ENCODE measurements at regions not wholly inside any gene's neighbourhood (a gene's known extent, or its start where the extent isn't known, plus 50 kb on each side); places are given as distances from the start of the nearest gene placed in this dataset.
"Not testable (repeated sequence)": the region's sequence is repeated elsewhere in the genome, so short reads cannot be mapped to it uniquely, and the experiment has no call there.

- DNase-seq = no peak
Observed at GRCh38 chr13:34176633-34177032, 358.7 kb downstream of the RFC3 start.

GRCh38 chr13:34179481-34179880 lies 361.5 kb downstream of the RFC3 start:
- no peak for DNase-seq

GRCh38 chr13:34179927-34180326 lies 362.0 kb downstream of the RFC3 start:
- DNase-seq = no peak

- not testable (repeated sequence) for DNase-seq
Observed at GRCh38 chr13:34181256-34181655, 363.3 kb downstream of the RFC3 start.

GRCh38 chr13:34189946-34190345 lies 372.0 kb downstream of the RFC3 start:
- no peak for DNase-seq

GRCh38 chr13:34201050-34201913 lies 383.3 kb downstream of the RFC3 start:
- no peak for DNase-seq

- DNase-seq = no peak
Observed at GRCh38 chr13:34207334-34207733, 389.4 kb downstream of the RFC3 start.

- DNase-seq = no peak
Observed at GRCh38 chr13:34207872-34208271, 389.9 kb downstream of the RFC3 start.

GRCh38 chr13:34208336-34208735 lies 390.4 kb downstream of the RFC3 start:
- DNase-seq = no peak

- DNase-seq = no peak
Observed at GRCh38 chr13:34210341-34210740, 392.4 kb downstream of the RFC3 start.

- DNase-seq = no peak
Observed at GRCh38 chr13:34214686-34215085, 396.7 kb downstream of the RFC3 start.

- DNase-seq = no peak
Observed at GRCh38 chr13:34216256-34216655, 398.3 kb downstream of the RFC3 start.

GRCh38 chr13:34217343-34218025 lies 399.5 kb downstream of the RFC3 start:
- DNase-seq = no peak

GRCh38 chr13:34223984-34224383 lies 406.0 kb downstream of the RFC3 start:
- no peak for DNase-seq

- no peak for DNase-seq
Observed at GRCh38 chr13:34224877-34225276, 406.9 kb downstream of the RFC3 start.

- no peak for DNase-seq
Observed at GRCh38 chr13:34230271-34230670, 412.3 kb downstream of the RFC3 start.

- DNase-seq = no peak
Observed at GRCh38 chr13:34241332-34241731, 423.4 kb downstream of the RFC3 start.

GRCh38 chr13:34243403-34243802 lies 425.5 kb downstream of the RFC3 start:
- no peak for DNase-seq

- no peak for DNase-seq
Observed at GRCh38 chr13:34246511-34246910, 428.6 kb downstream of the RFC3 start.

GRCh38 chr13:34247596-34247995 lies 429.6 kb downstream of the RFC3 start:
- no peak for DNase-seq

- no peak for DNase-seq
Observed at GRCh38 chr13:34249546-34250039, 431.6 kb downstream of the RFC3 start.

GRCh38 chr13:34250151-34250670 lies 432.3 kb downstream of the RFC3 start:
- DNase-seq = no peak

GRCh38 chr13:34254366-34254765 lies 436.4 kb downstream of the RFC3 start:
- no peak for DNase-seq

- no peak for DNase-seq
Observed at GRCh38 chr13:34255711-34256110, 437.8 kb downstream of the RFC3 start.
